DND-41 (cell line): ENCODE measurements at regions not wholly inside any gene's neighbourhood (a gene's known extent, or its start where the extent isn't known, plus 50 kb on each side); places are given as distances from the start of the nearest gene placed in this dataset.

Source experiments
- ATAC-seq: fragments of 200-7000 bp; cut with Tn5 transposase; 3 replicates; pipeline ENCODE4 v1.9.1; 2021; ENCODE audit warnings: low read depth; ENCODE audit not compliant: insufficient read depth
- DNase-seq: peaks from one replicate; pipeline ENCODE4 v3.0.0-alpha.2; 2020
- H2AFZ ChIP-seq: 2 replicates; pipeline ENCODE4 v1.6.0; 2012; ENCODE audit warnings: low read depth, low read length
- H3K27ac ChIP-seq: 2 replicates; pipeline ENCODE4 v1.5.1; 2012; ENCODE audit warnings: low read length, inconsistent platforms
- H3K27me3 ChIP-seq: fragments of 200-600 bp; sonication (generic); 2 replicates; pipeline ENCODE4 v1.6.0; 2012; ENCODE audit warnings: low read length, mild to moderate bottlenecking, inconsistent platforms; ENCODE audit not compliant: insufficient read depth, poor library complexity
- H3K36me3 ChIP-seq: 2 replicates; pipeline ENCODE4 v1.5.1; 2012; ENCODE audit warnings: low read length, inconsistent platforms; ENCODE audit not compliant: insufficient read depth
- H3K4me1 ChIP-seq: 2 replicates; pipeline ENCODE4 v1.5.1; 2012; ENCODE audit warnings: mild to moderate bottlenecking, low read length; ENCODE audit not compliant: insufficient read depth
- H3K4me2 ChIP-seq: 2 replicates; pipeline ENCODE4 v1.6.0; 2012; ENCODE audit warnings: mild to moderate bottlenecking, moderate library complexity, low read length, inconsistent platforms; ENCODE audit not compliant: insufficient read depth
- H3K4me3 ChIP-seq, 2 experiments: fragments of 200-600 bp in 1 of 2; shearing (Covaris generic) in 1 of 2; 2 replicates each; pipeline ENCODE4 v1.5.1; 2012 to 2016; ENCODE audit warnings: inconsistent platforms in 2 of 2, low read length in 2 of 2, mild to moderate bottlenecking in 2 of 2, low read depth in 1 of 2, moderate library complexity in 1 of 2
- H3K79me2 ChIP-seq: 2 replicates; pipeline ENCODE4 v1.6.0; 2012; ENCODE audit warnings: low read length, inconsistent platforms; ENCODE audit not compliant: insufficient read depth
- H3K9ac ChIP-seq: 2 replicates; pipeline ENCODE4 v1.6.0; 2012; ENCODE audit warnings: low read depth, mild to moderate bottlenecking, inconsistent platforms, low read length, moderate library complexity
- H3K9me3 ChIP-seq: 2 replicates; pipeline ENCODE4 v1.5.1; 2012; ENCODE audit warnings: low read length, moderate library complexity, mild to moderate bottlenecking, inconsistent platforms; ENCODE audit not compliant: insufficient read depth, severe bottlenecking
- H4K20me1 ChIP-seq: 2 replicates; pipeline ENCODE4 v1.6.0; 2012; ENCODE audit warnings: low read length; ENCODE audit not compliant: insufficient read depth
- EZH2 ChIP-seq: IDR thresholded peaks from 3 replicates; pipeline ENCODE4 v1.6.1; 2012; ENCODE audit warnings: borderline replicate concordance, low read depth, mild to moderate bottlenecking, moderate library complexity, low read length, inconsistent platforms; ENCODE audit not compliant: severe bottlenecking
- TF ChIP-seq, protein P1 (sequence below): IDR thresholded peaks from 2 replicates; pipeline ENCODE4 v1.5.1; 2012; ENCODE audit warnings: borderline replicate concordance, low read length, moderate library complexity, mild to moderate bottlenecking; ENCODE audit not compliant: poor library complexity, severe bottlenecking; ENCODE audit errors: extremely low read depth

GRCh38 chr7:18119985-18120384 lies 92.3 kb upstream of the PRPS1L1 start:
- Histone ChIP-seq H3K27ac (no peak overlapping the region), H3K4me3 (no peak overlapping the region), H4K20me1 (no peaks in the 10 kb centered on the region), H2AFZ (no peak overlapping the region), H3K79me2 (no peaks in the 10 kb centered on the region), H3K27me3 (no peaks in the 10 kb centered on the region), H3K4me1 (no peaks in the 10 kb centered on the region), H3K9me3 (no peaks in the 10 kb centered on the region), H3K4me2 (no peak overlapping the region), H3K9ac (no peak overlapping the region), H3K36me3 (no peaks in the 10 kb centered on the region)
- TF ChIP-seq, protein P1, sequence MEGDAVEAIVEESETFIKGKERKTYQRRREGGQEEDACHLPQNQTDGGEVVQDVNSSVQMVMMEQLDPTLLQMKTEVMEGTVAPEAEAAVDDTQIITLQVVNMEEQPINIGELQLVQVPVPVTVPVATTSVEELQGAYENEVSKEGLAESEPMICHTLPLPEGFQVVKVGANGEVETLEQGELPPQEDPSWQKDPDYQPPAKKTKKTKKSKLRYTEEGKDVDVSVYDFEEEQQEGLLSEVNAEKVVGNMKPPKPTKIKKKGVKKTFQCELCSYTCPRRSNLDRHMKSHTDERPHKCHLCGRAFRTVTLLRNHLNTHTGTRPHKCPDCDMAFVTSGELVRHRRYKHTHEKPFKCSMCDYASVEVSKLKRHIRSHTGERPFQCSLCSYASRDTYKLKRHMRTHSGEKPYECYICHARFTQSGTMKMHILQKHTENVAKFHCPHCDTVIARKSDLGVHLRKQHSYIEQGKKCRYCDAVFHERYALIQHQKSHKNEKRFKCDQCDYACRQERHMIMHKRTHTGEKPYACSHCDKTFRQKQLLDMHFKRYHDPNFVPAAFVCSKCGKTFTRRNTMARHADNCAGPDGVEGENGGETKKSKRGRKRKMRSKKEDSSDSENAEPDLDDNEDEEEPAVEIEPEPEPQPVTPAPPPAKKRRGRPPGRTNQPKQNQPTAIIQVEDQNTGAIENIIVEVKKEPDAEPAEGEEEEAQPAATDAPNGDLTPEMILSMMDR: peak; percentile 21
- no peak for TF ChIP-seq EZH2
- ATAC-seq (no peak), DNase-seq (no peak)

DNA sequence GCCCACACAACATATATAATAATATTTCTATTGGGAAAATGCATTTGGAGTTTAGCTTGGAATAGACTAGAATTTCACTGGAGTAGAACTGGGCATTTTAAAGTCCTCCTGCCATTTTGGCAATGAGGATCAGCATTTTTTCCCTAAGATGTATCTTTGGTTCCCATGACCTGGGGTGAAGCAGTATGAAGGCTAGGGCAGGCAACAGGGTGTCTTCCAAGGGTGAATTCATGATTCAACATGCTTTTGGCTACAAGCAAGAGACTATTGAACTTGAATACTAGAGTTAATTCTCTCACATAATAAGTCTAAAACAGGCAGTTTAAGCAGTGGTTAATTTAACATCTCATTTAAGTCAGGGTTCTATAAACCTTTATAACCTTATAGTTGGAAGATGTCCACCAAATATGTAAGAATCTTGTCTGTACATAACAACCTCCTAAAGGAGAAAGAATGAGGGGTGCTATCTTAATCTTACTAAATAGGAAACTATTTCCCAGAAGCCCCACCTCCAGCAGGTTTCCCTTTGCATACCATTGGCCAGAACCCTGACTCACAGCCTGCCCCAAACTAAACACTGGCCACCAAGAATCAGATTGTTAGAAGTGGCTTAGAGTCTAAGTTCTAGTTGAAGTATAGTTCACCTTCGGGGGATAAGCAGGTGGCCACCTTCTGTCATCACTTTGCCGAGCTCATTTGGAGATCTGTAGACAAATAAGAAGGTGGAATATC lies 96.0 kb upstream of the PRPS1L1 start:
- Histone ChIP-seq H3K4me1 (no peaks in the 10 kb centered on the region), H4K20me1 (no peaks in the 10 kb centered on the region), H3K27ac (no peak overlapping the region), H3K9me3 (no peaks in the 10 kb centered on the region), H3K4me2 (no peak overlapping the region), H2AFZ (no peak overlapping the region), H3K4me3 (no peak overlapping the region), H3K36me3 (no peaks in the 10 kb centered on the region), H3K27me3 (no peaks in the 10 kb centered on the region), H3K9ac (no peak overlapping the region), H3K79me2 (no peaks in the 10 kb centered on the region)
- DNase-seq (no peak), ATAC-seq (no peak)
- no peak for TF ChIP-seq EZH2

DNA sequence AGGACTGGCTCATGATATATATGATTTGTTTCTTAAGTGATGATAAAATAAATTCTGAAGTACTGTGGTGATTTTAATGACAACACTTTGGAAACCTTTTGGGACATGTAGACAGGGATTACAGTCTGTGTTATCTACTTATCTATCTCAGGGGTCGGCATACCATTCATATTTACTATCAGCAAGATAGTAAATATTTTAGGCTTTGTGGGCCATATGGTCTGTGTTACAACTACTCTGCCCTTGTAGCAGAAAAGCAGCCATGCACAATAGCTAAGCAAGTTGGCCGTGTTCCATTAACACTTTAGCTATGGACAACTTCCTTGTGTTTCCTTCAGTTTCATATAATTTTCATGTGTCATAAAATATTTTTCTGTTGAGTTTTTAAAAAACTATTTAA lies 97.8 kb upstream of the PRPS1L1 start:
- Histone ChIP-seq H3K27me3 (no peaks in the 10 kb centered on the region), H3K4me2 (no peak overlapping the region), H3K79me2 (no peaks in the 10 kb centered on the region), H3K4me1 (no peaks in the 10 kb centered on the region), H3K9ac (no peak overlapping the region), H2AFZ (no peak overlapping the region), H4K20me1 (no peaks in the 10 kb centered on the region), H3K4me3 (no peak overlapping the region), H3K27ac (no peak overlapping the region), H3K36me3 (no peaks in the 10 kb centered on the region), H3K9me3 (no peaks in the 10 kb centered on the region)
- no peak for ATAC-seq
- TF ChIP-seq, protein P1: no peak
- TF ChIP-seq EZH2: no peak
- no peak for DNase-seq

GRCh38 chr7:18126281-18126680 lies 98.6 kb upstream of the PRPS1L1 start:
- Histone ChIP-seq H4K20me1 (no peaks in the 10 kb centered on the region), H3K9me3 (no peaks in the 10 kb centered on the region), H3K79me2 (no peaks in the 10 kb centered on the region), H3K4me3 (no peak overlapping the region), H3K4me2 (no peak overlapping the region), H2AFZ (no peak overlapping the region), H3K27ac (no peak overlapping the region), H3K4me1 (no peaks in the 10 kb centered on the region), H3K36me3 (no peaks in the 10 kb centered on the region), H3K27me3 (no peaks in the 10 kb centered on the region), H3K9ac (no peak overlapping the region)
- no peak for TF ChIP-seq EZH2
- TF ChIP-seq, protein P1: no peak
- DNase-seq (no peak), ATAC-seq (no peak)
